SK-N-DZ (cell line): ENCODE measurements at regions not wholly inside any gene's neighbourhood (a gene's known extent, or its start where the extent isn't known, plus 50 kb on each side); places are given as distances from the start of the nearest gene placed in this dataset.

Source experiments
- DNase-seq: peaks from one replicate; pipeline ENCODE4 v3.0.0-alpha.2; 2015; ENCODE audit warnings: low spot score

GRCh38 chr15:77768107-77768506, 135.4 kb upstream of the LINGO1 start:
- DNase-seq = no peak

GRCh38 chr15:77764095-77764494, 131.4 kb upstream of the LINGO1 start:
- DNase-seq = no peak

GRCh38 chr15:77762747-77763355, 130.1 kb upstream of the LINGO1 start:
- DNase-seq = no peak

DNA sequence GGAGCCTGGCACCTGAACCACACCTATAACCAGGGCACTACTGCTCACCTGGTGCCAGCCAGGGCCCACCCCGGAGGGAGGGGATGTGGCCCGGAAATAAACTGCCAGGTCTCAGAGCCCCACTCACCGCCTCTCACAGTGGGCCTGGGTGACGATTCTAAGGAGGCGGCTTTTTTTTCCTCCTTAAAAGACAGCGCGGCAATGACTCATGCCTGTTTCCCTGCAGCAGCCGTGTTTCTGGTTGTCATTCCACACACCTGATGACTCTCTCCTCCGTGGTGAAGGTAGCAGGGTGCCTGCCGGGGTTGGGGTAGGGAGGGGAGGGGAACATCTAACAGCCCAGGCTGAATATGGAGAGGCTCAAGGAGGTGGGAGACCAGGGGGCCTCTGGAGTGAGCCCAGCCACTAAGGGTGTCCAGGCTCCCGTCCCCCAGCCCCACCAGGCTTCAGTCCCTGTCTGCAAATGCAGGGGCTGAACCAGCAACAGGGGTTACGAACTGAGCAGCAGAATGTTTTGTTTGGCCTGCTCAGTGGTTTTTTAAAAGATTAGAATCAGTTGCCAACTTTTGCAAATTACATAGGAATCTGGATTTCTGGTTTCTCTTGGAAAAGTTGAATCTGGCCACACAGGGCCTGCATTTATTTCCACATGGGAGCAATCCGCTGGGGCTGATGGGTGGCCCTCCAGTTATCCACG, 127.3 kb upstream of the LINGO1 start:
- DNase-seq = no peak

DNA sequence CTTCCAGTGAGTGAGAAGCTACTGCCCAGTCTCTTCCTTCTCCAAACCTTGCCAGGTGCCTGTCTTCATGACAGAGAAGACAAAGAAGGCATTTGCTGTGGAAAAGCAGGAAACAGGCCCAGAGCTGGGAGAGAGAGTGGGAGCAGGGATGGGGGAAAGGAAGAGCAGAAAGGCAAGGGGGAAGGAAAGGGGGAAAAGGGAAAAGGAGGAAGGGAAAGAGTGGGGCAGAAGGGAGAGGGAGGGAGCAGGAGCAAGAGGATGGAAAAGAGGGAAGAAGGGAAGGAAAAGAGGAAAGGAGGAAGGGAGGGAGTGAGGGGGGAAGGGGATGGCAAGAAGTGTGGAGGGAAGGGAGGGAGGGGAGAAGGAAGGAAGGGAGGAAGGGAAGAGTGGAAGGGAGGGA, 121.2 kb upstream of the LINGO1 start:
- no peak for DNase-seq

DNA sequence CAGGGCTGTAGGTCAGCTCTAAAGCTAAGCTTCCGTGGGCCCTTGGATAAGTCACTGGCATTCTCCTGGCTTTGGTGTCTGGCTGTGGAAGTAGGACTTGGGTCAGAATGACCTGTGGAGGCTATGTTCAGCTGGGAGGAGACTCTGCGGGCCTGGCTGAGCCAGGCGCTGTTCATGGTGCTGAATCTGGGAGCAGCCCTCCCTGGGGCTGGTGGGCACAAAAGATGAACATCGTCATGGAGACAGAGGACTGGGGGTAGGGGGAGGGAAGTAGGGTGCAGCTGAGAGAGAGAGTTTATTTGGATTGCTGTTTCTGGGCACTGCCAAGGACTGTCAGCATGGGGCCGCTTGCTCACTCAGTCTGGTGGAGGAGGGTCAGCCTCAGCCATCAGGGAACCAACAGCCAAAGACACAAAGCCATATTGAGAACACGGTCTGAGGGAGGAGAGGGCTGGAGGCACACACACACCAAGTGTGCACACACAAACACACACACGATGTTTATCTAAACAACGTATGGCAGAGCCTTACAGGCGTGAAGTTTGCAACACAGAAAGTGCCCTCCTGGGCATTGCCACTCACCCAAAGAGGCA, 120.7 kb upstream of the LINGO1 start:
- no peak for DNase-seq

DNA sequence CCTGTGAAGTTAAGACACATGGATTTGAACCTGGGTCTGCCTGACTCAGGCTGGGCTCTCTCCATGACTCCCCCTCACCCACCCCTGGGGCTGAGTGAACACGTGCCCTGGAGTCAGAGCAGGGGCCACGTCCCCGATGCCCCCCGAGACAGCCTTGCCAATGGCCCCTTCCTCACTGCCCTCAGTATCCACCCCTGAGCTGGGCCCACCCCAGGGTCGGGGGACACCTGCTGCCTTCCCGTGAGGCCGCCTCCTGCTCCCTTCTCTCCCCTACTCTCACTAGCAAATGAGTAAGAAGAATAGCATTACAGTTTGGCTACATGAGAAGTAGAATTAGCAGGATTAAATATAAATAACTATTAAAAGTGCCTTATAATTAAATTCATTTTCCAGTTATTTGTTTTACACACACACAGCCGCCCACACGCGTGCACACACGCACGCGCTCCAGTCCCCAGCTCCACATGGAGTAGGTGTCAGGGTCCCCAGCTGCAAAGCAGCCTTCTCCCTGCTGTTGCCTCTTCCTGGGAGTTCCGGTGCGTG, 117.4 kb upstream of the LINGO1 start:
- no peak for DNase-seq

GRCh38 chr15:77749236-77749997, 116.7 kb upstream of the LINGO1 start:
- no peak for DNase-seq

DNA sequence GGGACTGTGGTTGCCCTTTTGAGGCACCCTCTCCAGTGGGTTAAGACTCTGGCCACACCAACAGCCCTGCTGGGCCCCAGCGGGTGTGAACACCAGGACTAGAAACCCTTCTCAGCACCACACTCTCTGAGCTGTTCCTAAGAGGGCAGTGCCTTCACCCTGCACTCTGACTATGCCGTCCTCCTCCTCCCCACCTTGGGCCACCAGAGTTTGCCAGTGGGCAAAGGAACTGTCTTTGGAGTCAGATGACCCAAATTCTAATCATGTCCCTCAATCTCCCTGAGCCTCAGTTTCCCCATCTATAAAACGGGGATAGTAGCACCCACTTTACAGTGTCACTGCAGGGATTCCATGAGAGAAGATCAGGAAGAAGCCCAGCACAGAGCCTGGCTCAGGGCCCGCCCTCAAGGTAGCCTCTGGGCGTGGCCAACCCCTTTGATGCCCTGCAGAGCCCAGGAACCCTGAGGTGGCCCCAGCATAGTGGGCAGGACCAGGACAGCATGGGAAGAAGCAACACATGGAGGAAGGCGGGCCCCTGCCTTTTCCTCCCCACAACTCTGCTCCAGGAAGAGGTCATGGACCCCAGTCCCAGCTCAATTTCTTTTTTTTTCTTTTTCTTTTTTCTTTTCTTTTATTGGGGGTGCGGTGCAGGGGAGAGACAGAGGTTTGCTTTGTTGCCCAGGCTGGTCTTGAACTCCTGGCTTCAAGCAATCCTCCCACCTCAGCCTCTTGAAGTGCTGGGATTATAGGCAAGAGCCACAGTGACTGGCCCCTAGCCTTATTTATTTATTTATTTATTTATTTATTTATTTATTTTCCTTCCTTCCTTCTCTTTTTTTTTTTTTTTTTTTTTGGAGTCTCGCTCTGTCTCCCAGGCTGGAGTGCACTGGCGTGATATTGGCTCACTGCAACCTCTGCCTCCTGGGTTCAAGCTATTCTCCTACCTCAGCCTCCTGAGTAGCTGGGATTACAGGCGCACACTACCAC, 115.7 kb upstream of the LINGO1 start:
- peak; percentile 27 for DNase-seq

DNA sequence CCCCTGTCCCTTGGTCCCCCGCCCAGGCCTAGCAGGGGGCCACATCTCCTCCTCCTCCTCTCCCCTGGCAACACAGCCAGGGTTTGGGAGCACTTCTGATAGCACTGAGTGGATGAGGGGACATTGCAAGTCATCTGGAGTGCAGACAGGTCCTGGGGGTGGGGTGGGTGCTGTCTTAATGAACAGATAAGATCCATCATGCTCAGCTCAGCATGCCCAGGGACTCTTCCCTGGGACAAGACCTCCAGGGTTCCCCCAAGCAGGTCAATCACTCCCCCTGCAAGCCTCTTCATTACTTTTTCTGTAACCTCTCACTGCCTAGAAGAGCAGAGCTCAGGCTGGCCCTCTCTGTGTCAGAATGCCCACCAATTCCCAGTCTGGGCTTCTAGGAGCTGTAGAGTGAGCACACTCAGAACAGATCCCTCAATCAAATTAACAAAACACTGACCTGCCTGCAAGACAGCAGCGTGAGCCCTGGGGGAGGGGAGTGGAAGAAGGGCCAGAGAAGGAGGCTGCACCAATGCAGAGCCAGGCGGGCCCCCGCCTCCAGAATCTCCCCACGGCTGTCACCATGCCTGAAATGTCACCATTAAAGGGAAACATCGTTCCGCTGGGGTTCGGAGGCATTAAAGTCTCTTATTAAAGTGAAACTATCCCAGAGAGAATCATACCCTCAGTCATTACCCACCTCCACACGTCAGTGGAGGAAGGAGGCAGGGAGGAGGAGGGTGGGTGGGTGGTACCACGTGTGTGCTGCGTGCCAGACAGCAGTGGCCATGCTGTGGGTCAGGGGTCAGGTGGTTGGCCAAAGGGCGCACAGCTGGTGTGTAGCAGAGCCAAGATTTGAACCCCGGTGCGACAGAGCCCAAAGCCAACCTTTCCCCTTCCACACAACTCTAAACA, 114.7 kb upstream of the LINGO1 start:
- DNase-seq = peak; percentile 86

GRCh38 chr15:77746254-77747174, 113.8 kb upstream of the LINGO1 start:
- DNase-seq = no peak

- no peak for DNase-seq
Measured at GRCh38 chr15:77744398-77744797, 111.7 kb upstream of the LINGO1 start.

- DNase-seq = no peak
Measured at GRCh38 chr15:77742570-77742969, 109.9 kb upstream of the LINGO1 start.

DNA sequence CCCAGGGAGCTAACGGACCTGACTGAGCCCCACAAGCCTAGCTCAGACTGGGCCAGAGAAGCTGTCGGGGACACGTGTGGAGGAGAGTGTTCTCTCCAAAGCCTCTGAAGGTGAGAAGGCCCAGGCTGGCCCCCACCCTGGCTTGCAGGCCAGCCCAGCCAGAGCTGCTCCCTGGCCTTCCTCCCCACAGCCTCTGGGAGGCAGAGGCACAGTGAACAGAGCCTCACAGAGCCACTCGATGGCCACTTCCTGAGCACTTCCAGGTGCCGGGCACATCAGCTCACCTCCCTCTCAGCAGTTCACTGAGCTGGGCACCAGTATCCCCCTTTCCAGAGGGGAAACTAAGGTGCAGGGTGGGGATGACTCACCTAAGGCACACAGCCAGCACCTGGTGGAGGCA, 109.4 kb upstream of the LINGO1 start:
- no peak for DNase-seq

- DNase-seq = no peak
Measured at GRCh38 chr15:77741106-77741505, 108.4 kb upstream of the LINGO1 start.

- no peak for DNase-seq
Measured at GRCh38 chr15:77739591-77740378, 107.1 kb upstream of the LINGO1 start.

GRCh38 chr15:77738441-77739302, 106.0 kb upstream of the LINGO1 start:
- DNase-seq = no peak
